LNCAP (cell line): ENCODE measurements at regions not wholly inside any gene's neighbourhood (a gene's known extent, or its start where the extent isn't known, plus 50 kb on each side); places are given as distances from the start of the nearest gene placed in this dataset.

ENCODE experiments used
- CTCF ChIP-seq: fragments of 450-650 bp; IDR thresholded peaks from 2 replicates; pipeline ENCODE4 v1.5.1; 2017; ENCODE audit warnings: mild to moderate bottlenecking

GRCh38 chr4:31100536-31100935 is 380.4 kb downstream of the PCDH7 start:
- no peak for TF ChIP-seq CTCF

GRCh38 chr4:31104043-31104442 is 383.9 kb downstream of the PCDH7 start:
- TF ChIP-seq CTCF = no peak

GRCh38 chr4:31104577-31104976 is 384.4 kb downstream of the PCDH7 start:
- no peak for TF ChIP-seq CTCF

GRCh38 chr4:31106419-31106818 is 386.2 kb downstream of the PCDH7 start:
- no peak for TF ChIP-seq CTCF

- no peak for TF ChIP-seq CTCF
These were observed 387.2 kb downstream of the PCDH7 start for GRCh38 chr4:31107362-31107761.

GRCh38 chr4:31108762-31109161 is 388.6 kb downstream of the PCDH7 start:
- no peak for TF ChIP-seq CTCF

- TF ChIP-seq CTCF = no peak
These were observed 391.6 kb downstream of the PCDH7 start for GRCh38 chr4:31111790-31112189.

- TF ChIP-seq CTCF = no peak
These were observed 394.6 kb downstream of the PCDH7 start for GRCh38 chr4:31114816-31115215.
